ENCODE measurements at regions not wholly inside any gene's neighbourhood (a gene's known extent, or its start where the extent isn't known, plus 50 kb on each side); places are given as distances from the start of the nearest gene placed in this dataset.
"Not testable (repeated sequence)": the region's sequence is repeated elsewhere in the genome, so short reads cannot be mapped to it uniquely, and the experiment has no call there.

- H3K27ac ChIP-seq = no peak overlapping the region
- H3K36me3 ChIP-seq = no peaks in the 10 kb centered on the region
- peaks cover 0 to 10% (median 0%) of the 10 kb centered on the region in 3 donors for H3K9me3 ChIP-seq
- H3K4me3 ChIP-seq = no peak overlapping the region
- H3K4me1 ChIP-seq = no peaks in the 10 kb centered on the region
- no peak for ATAC-seq
- no peak for TF ChIP-seq EP300 (IDR thresholded peaks at IDR 0.05)
- no peak for TF ChIP-seq POLR2A (IDR thresholded peaks at IDR 0.05)
- no peak for TF ChIP-seq POLR2AphosphoS5 (IDR thresholded peaks at IDR 0.05)
- TF ChIP-seq CTCF (IDR thresholded peaks at IDR 0.05) = no peak
- WGBS, 2 donors (ENCODE audit: low coverage in 1 of 2) = 28 to 35% methylated on average over 3 of the region's 3 CpGs
- no peaks in the 10 kb centered on the region for H3K27me3 ChIP-seq
Observed at GRCh38 chr13:43946281-43946680, 66.6 kb downstream of the LACC1 start.

- H3K36me3 ChIP-seq = no peaks in the 10 kb centered on the region
- H3K27me3 ChIP-seq = no peaks in the 10 kb centered on the region
- no peak overlapping the region for H3K4me3 ChIP-seq
- H3K4me1 ChIP-seq = no peaks in the 10 kb centered on the region
- TF ChIP-seq POLR2A (IDR thresholded peaks at IDR 0.05) = no peak
- TF ChIP-seq POLR2AphosphoS5 (IDR thresholded peaks at IDR 0.05) = no peak
- no peak for TF ChIP-seq CTCF (IDR thresholded peaks at IDR 0.05)
- TF ChIP-seq EP300 (IDR thresholded peaks at IDR 0.05) = no peak
- no peak overlapping the region for H3K27ac ChIP-seq
- H3K9me3 ChIP-seq = peaks cover 0 to 10% (median 0%) of the 10 kb centered on the region in 3 donors
- 39 to 52% methylated on average over 3 of the region's 3 CpGs for WGBS, 2 donors (ENCODE audit: low coverage in 1 of 2)
- ATAC-seq = no peak
Observed at GRCh38 chr13:43947897-43948458, 68.3 kb downstream of the LACC1 start.

GRCh38 chr13:43953370-43953769, 73.7 kb downstream of the LACC1 start:
- Histone ChIP-seq H3K4me3 (no peak overlapping the region), H3K27ac (no peak overlapping the region), H3K9me3 (peaks cover 0 to 3% (median 0%) of the 10 kb centered on the region in 3 donors), H3K4me1 (no peaks in the 10 kb centered on the region), H3K27me3 (no peaks in the 10 kb centered on the region), H3K36me3 (no peaks in the 10 kb centered on the region)
- TF ChIP-seq CTCF (IDR thresholded peaks at IDR 0.05) (no peak), POLR2A (IDR thresholded peaks at IDR 0.05) (no peak), EP300 (IDR thresholded peaks at IDR 0.05) (no peak), POLR2AphosphoS5 (IDR thresholded peaks at IDR 0.05) (no peak)
- WGBS, 2 donors (ENCODE audit: low coverage in 1 of 2) = 89 to 90% methylated on average over 2 of the region's 2 CpGs
- no peak for ATAC-seq

GRCh38 chr13:43956975-43957374, 77.3 kb downstream of the LACC1 start:
- not testable (repeated sequence) for H3K4me1 ChIP-seq, H3K27ac ChIP-seq, ATAC-seq, H3K9me3 ChIP-seq, H3K36me3 ChIP-seq, H3K27me3 ChIP-seq, H3K4me3 ChIP-seq
- 100% methylated on average over 1 of the region's 1 CpG for WGBS, 2 donors (ENCODE audit: low coverage in 1 of 2)

GRCh38 chr13:43959291-43959690, 79.6 kb downstream of the LACC1 start:
- 93 to 100% methylated on average over 2 of the region's 2 CpGs for WGBS, 2 donors (ENCODE audit: low coverage in 1 of 2)

More at GRCh38 chr13:43959291-43959690, 79.6 kb downstream of the LACC1 start:
- H3K4me1 ChIP-seq = no peaks in the 10 kb centered on the region
- H3K4me3 ChIP-seq = no peak overlapping the region
- no peaks in the 10 kb centered on the region for H3K36me3 ChIP-seq
- no peaks in the 10 kb centered on the region for H3K27me3 ChIP-seq
- ATAC-seq = no peak
- TF ChIP-seq EP300 (IDR thresholded peaks at IDR 0.05) (no peak), POLR2A (IDR thresholded peaks at IDR 0.05) (no peak), CTCF (IDR thresholded peaks at IDR 0.05) (no peak)
- H3K27ac ChIP-seq = no peak overlapping the region
- no peaks in the 10 kb centered on the region for H3K9me3 ChIP-seq
